ENCODE measurements at regions not wholly inside any gene's neighbourhood (a gene's known extent, or its start where the extent isn't known, plus 50 kb on each side); places are given as distances from the start of the nearest gene placed in this dataset.

DNA sequence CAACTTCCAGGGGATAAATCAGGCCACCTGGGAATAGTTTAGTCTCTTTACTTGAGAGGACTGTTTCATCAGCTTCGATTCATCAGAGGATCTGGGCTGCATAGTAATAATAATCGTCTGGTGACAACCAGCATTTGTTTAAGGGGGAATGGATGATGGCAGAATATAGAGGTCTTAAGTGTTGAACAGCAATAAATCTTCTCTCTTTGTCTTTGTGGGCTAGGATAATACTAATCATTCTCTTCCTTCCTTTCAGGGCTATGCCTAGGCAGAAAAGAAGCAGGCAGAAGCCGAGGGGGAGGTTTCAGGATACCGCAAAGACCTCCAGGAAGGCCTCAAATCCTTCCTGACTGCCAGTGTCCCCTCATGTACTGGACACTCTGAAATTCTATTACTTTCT lies 150.4 kb upstream of the GAREM1 start:
- intact Hi-C loops (cut with DNase I): no loop called here
- no peak for ATAC-seq
- H3K27ac ChIP-seq (ENCODE audit: low read length): no peak overlapping the region
- no peaks in the 10 kb centered on the region for H3K9me3 ChIP-seq (ENCODE audit: control insufficient read depth, low read length)
- no peaks in the 10 kb centered on the region for H3K27me3 ChIP-seq (ENCODE audit: control insufficient read depth, insufficient read depth)
- no peak for DNase-seq
- no peak overlapping the region for H3K4me3 ChIP-seq (ENCODE audit: low read length)
- no peaks in the 10 kb centered on the region for H3K4me1 ChIP-seq (ENCODE audit: control insufficient read depth, insufficient read depth, low read length)
- WGBS: 54% methylated on average over 4 of the region's 4 CpGs

GRCh38 chr18:32618546-32618945 lies 147.9 kb upstream of the GAREM1 start:
- 86% methylated on average over 4 of the region's 4 CpGs for WGBS
- Histone ChIP-seq H3K9me3 (ENCODE audit: control insufficient read depth, low read length) (no peaks in the 10 kb centered on the region), H3K4me1 (ENCODE audit: control insufficient read depth, insufficient read depth, low read length) (no peaks in the 10 kb centered on the region), H3K27ac (ENCODE audit: low read length) (no peak overlapping the region), H3K27me3 (ENCODE audit: control insufficient read depth, insufficient read depth) (no peaks in the 10 kb centered on the region), H3K4me3 (ENCODE audit: low read length) (no peak overlapping the region)
- DNase-seq (no peak), ATAC-seq (no peak)
- intact Hi-C loops (cut with DNase I): no loop called here

DNA sequence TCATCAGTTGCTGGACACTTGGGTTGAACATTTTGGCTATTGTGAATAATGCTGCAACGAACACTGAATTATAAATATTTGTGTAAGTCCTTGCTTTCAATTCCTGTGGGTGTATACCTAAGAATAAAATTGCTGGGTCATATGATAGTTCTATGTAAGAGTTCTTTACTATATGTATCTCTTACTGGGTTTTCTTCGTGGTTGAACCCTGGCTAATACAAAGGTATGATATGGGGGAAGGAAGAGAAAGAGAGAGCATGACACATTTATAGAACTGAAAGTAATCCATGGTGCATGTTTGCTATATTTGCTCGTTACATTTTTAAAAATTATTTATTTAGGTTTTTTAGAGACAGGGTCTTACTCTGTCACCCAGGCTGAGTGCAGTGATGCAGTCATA lies 143.1 kb upstream of the GAREM1 start:
- no peak overlapping the region for H3K4me3 ChIP-seq (ENCODE audit: low read length)
- DNase-seq: no peak
- intact Hi-C loops (cut with DNase I): no loop called here
- no peak for ATAC-seq
- H3K27me3 ChIP-seq (ENCODE audit: control insufficient read depth, insufficient read depth): no peaks in the 10 kb centered on the region
- WGBS: 79% methylated on average over 3 of the region's 3 CpGs
- no peaks in the 10 kb centered on the region for H3K4me1 ChIP-seq (ENCODE audit: control insufficient read depth, insufficient read depth, low read length)
- no peak overlapping the region for H3K27ac ChIP-seq (ENCODE audit: low read length)
- no peaks in the 10 kb centered on the region for H3K9me3 ChIP-seq (ENCODE audit: control insufficient read depth, low read length)

- Histone ChIP-seq H3K27ac (ENCODE audit: low read length) (no peak overlapping the region), H3K27me3 (ENCODE audit: control insufficient read depth, insufficient read depth) (no peaks in the 10 kb centered on the region), H3K4me1 (ENCODE audit: control insufficient read depth, insufficient read depth, low read length) (no peaks in the 10 kb centered on the region), H3K4me3 (ENCODE audit: low read length) (no peak overlapping the region), H3K9me3 (ENCODE audit: control insufficient read depth, low read length) (no peaks in the 10 kb centered on the region)
- DNase-seq (no peak), ATAC-seq (peak in 1 of 2 donors; percentile 51)
- intact Hi-C loops (cut with DNase I): no loop called here
- WGBS: 51% methylated on average over 3 of the region's 3 CpGs
Observed at GRCh38 chr18:32612651-32613050, 142.0 kb upstream of the GAREM1 start.

- no peak for ATAC-seq
- no peaks in the 10 kb centered on the region for H3K9me3 ChIP-seq (ENCODE audit: control insufficient read depth, low read length)
- H3K27me3 ChIP-seq (ENCODE audit: control insufficient read depth, insufficient read depth): no peaks in the 10 kb centered on the region
- intact Hi-C loops (cut with DNase I): no loop called here
- H3K4me3 ChIP-seq (ENCODE audit: low read length): no peak overlapping the region
- DNase-seq: no peak
- no peak overlapping the region for H3K27ac ChIP-seq (ENCODE audit: low read length)
- H3K4me1 ChIP-seq (ENCODE audit: control insufficient read depth, insufficient read depth, low read length): no peaks in the 10 kb centered on the region
- WGBS: 13% methylated on average over 1 of the region's 1 CpG
Observed at GRCh38 chr18:32610176-32610575, 139.5 kb upstream of the GAREM1 start.

DNA sequence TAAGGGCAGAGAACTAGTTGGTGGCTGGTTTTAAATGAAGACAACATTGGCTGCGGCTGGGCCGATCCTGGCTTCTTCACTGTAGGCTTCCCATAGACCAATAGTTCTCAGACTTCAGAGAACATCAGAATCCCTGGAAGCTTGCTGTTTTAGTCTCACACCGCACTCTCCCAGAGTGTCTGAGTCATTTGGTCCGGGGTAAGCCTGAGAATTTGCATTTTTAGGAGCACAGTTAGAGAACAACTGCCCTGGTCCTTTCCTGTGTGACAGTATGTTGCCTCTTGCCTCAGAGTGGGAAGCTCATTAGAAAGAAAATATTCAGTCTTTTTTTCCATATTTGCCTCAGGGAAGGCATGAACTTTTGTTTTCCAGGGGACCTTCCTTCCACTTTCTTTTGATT lies 137.1 kb upstream of the GAREM1 start:
- no peak for ATAC-seq

GRCh38 chr18:32598144-32598543 lies 127.5 kb upstream of the GAREM1 start:
- no peaks in the 10 kb centered on the region for H3K27me3 ChIP-seq (ENCODE audit: control insufficient read depth, insufficient read depth)
- intact Hi-C loops (cut with DNase I): no loop called here
- no peak overlapping the region for H3K27ac ChIP-seq (ENCODE audit: low read length)
- ATAC-seq (no peak), DNase-seq (no peak)
- no peaks in the 10 kb centered on the region for H3K9me3 ChIP-seq (ENCODE audit: control insufficient read depth, low read length)
- no peak overlapping the region for H3K4me3 ChIP-seq (ENCODE audit: low read length)
- WGBS: 84% methylated on average over 3 of the region's 3 CpGs
- no peaks in the 10 kb centered on the region for H3K4me1 ChIP-seq (ENCODE audit: control insufficient read depth, insufficient read depth, low read length)

More for the DNA sequence above, 137.1 kb upstream of the GAREM1 start:
- H3K9me3 ChIP-seq (ENCODE audit: control insufficient read depth, low read length): no peaks in the 10 kb centered on the region
- WGBS: 66% methylated on average over 4 of the region's 4 CpGs
- H3K27me3 ChIP-seq (ENCODE audit: control insufficient read depth, insufficient read depth): no peaks in the 10 kb centered on the region
- no peak overlapping the region for H3K4me3 ChIP-seq (ENCODE audit: low read length)
- DNase-seq: no peak
- intact Hi-C loops (cut with DNase I): no loop called here
- no peaks in the 10 kb centered on the region for H3K4me1 ChIP-seq (ENCODE audit: control insufficient read depth, insufficient read depth, low read length)
- H3K27ac ChIP-seq (ENCODE audit: low read length): no peak overlapping the region

- Histone ChIP-seq H3K27ac (ENCODE audit: low read length) (no peak overlapping the region), H3K9me3 (ENCODE audit: control insufficient read depth, low read length) (no peaks in the 10 kb centered on the region), H3K4me1 (ENCODE audit: control insufficient read depth, insufficient read depth, low read length) (no peaks in the 10 kb centered on the region), H3K27me3 (ENCODE audit: control insufficient read depth, insufficient read depth) (no peaks in the 10 kb centered on the region), H3K4me3 (ENCODE audit: low read length) (no peak overlapping the region)
- intact Hi-C loops (cut with DNase I): no loop called here
- WGBS: 47% methylated on average over 2 of the region's 2 CpGs
- DNase-seq (no peak), ATAC-seq (no peak)
Observed at GRCh38 chr18:32596501-32596900, 125.8 kb upstream of the GAREM1 start.

- ATAC-seq (no peak), DNase-seq (no peak)
- intact Hi-C loops (cut with DNase I): no loop called here
- Histone ChIP-seq H3K9me3 (ENCODE audit: control insufficient read depth, low read length) (no peaks in the 10 kb centered on the region), H3K27ac (ENCODE audit: low read length) (no peak overlapping the region), H3K4me3 (ENCODE audit: low read length) (no peak overlapping the region), H3K27me3 (ENCODE audit: control insufficient read depth, insufficient read depth) (no peaks in the 10 kb centered on the region), H3K4me1 (ENCODE audit: control insufficient read depth, insufficient read depth, low read length) (no peaks in the 10 kb centered on the region)
- 81% methylated on average over 3 of the region's 3 CpGs for WGBS
Observed at GRCh38 chr18:32595832-32596231, 125.2 kb upstream of the GAREM1 start.

- no peaks in the 10 kb centered on the region for H3K27me3 ChIP-seq (ENCODE audit: control insufficient read depth, insufficient read depth)
- H3K4me3 ChIP-seq (ENCODE audit: low read length): no peak overlapping the region
- H3K27ac ChIP-seq (ENCODE audit: low read length): no peak overlapping the region
- ATAC-seq (no peak), DNase-seq (no peak)
- 91% methylated on average over 5 of the region's 5 CpGs for WGBS
- H3K9me3 ChIP-seq (ENCODE audit: control insufficient read depth, low read length): no peaks in the 10 kb centered on the region
- H3K4me1 ChIP-seq (ENCODE audit: control insufficient read depth, insufficient read depth, low read length): no peaks in the 10 kb centered on the region
- intact Hi-C loops (cut with DNase I): no loop called here
Observed at GRCh38 chr18:32588191-32588590, 117.5 kb upstream of the GAREM1 start.

- intact Hi-C loops (cut with DNase I): no loop called here
- ATAC-seq (no peak), DNase-seq (no peak)
- Histone ChIP-seq H3K27ac (ENCODE audit: low read length) (no peak overlapping the region), H3K4me3 (ENCODE audit: low read length) (no peak overlapping the region), H3K9me3 (ENCODE audit: control insufficient read depth, low read length) (no peaks in the 10 kb centered on the region), H3K27me3 (ENCODE audit: control insufficient read depth, insufficient read depth) (no peaks in the 10 kb centered on the region), H3K4me1 (ENCODE audit: control insufficient read depth, insufficient read depth, low read length) (no peaks in the 10 kb centered on the region)
- WGBS: 89% methylated on average over 1 of the region's 1 CpG
Observed at GRCh38 chr18:32583431-32583830, 112.7 kb upstream of the GAREM1 start.

DNA sequence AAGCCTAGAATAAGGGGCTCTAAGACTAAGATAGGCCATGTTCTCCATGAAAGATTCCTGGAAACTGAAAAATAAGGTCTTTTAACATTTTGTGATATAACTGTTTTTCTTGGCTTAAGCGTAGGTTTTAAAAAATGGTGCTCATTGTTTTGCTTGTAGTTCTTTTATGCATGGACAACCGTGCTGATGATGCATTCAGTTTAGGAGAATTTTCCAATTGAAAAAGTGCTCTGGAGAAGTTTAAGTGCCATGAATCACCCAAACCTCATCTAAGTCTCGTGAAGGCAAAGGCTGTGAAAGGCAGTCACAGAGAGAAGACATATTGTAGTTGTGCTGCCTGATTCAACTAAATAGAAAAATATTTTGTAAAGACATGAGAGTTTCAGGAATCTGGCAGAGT lies 111.8 kb upstream of the GAREM1 start:
- H3K27me3 ChIP-seq (ENCODE audit: control insufficient read depth, insufficient read depth): no peaks in the 10 kb centered on the region
- H3K9me3 ChIP-seq (ENCODE audit: control insufficient read depth, low read length): no peaks in the 10 kb centered on the region
- no peaks in the 10 kb centered on the region for H3K4me1 ChIP-seq (ENCODE audit: control insufficient read depth, insufficient read depth, low read length)
- H3K27ac ChIP-seq (ENCODE audit: low read length): no peak overlapping the region
- DNase-seq (no peak), ATAC-seq (peak in 1 of 2 donors; percentile 23)
- no peak overlapping the region for H3K4me3 ChIP-seq (ENCODE audit: low read length)
- intact Hi-C loops (cut with DNase I): no loop called here
- WGBS: 37% methylated on average over 3 of the region's 3 CpGs
